ENCODE measurements at regions not wholly inside any gene's neighbourhood (a gene's known extent, or its start where the extent isn't known, plus 50 kb on each side); places are given as distances from the start of the nearest gene placed in this dataset.

DNA sequence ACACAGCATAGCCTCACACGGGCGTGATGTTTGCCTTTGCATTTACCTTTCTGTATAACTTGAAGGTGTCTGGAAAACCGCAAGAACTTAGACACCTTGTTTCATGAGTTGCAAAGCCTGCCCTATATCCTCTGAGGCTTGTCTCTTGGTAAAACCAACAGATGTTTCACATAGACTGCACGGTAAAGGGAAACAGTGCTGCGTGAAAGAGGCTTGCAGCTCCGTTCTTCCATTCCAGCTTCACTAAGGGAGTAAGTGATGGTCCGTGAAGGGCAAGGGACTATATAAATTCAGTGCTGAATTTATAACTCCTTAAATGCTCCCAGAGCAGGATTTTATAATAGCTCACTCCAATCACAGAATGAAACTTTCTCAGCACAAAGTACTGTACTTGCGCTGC is 360.5 kb downstream of the SOX11 start:
- H3K27ac ChIP-seq (ENCODE audit: poor library complexity, severe bottlenecking) = no peak overlapping the region
- no peaks in the 10 kb centered on the region for H3K4me1 ChIP-seq (ENCODE audit: insufficient read depth, poor library complexity, severe bottlenecking)
- no peaks in the 10 kb centered on the region for H3K9me3 ChIP-seq (ENCODE audit: severe bottlenecking)
- TF ChIP-seq, protein P1, sequence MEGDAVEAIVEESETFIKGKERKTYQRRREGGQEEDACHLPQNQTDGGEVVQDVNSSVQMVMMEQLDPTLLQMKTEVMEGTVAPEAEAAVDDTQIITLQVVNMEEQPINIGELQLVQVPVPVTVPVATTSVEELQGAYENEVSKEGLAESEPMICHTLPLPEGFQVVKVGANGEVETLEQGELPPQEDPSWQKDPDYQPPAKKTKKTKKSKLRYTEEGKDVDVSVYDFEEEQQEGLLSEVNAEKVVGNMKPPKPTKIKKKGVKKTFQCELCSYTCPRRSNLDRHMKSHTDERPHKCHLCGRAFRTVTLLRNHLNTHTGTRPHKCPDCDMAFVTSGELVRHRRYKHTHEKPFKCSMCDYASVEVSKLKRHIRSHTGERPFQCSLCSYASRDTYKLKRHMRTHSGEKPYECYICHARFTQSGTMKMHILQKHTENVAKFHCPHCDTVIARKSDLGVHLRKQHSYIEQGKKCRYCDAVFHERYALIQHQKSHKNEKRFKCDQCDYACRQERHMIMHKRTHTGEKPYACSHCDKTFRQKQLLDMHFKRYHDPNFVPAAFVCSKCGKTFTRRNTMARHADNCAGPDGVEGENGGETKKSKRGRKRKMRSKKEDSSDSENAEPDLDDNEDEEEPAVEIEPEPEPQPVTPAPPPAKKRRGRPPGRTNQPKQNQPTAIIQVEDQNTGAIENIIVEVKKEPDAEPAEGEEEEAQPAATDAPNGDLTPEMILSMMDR (IDR thresholded peaks at IDR 0.05; ENCODE audit: poor library complexity, severe bottlenecking) = no peak
- ATAC-seq (ENCODE audit: low read depth) (no peak), DNase-seq (ENCODE audit: low spot score) (no peak)
- no peaks in the 10 kb centered on the region for H3K27me3 ChIP-seq (ENCODE audit: insufficient read depth, poor library complexity, severe bottlenecking)
- H3K4me3 ChIP-seq (ENCODE audit: severe bottlenecking) = no peak overlapping the region
- H3K36me3 ChIP-seq (ENCODE audit: low read depth) = no peaks in the 10 kb centered on the region

DNA sequence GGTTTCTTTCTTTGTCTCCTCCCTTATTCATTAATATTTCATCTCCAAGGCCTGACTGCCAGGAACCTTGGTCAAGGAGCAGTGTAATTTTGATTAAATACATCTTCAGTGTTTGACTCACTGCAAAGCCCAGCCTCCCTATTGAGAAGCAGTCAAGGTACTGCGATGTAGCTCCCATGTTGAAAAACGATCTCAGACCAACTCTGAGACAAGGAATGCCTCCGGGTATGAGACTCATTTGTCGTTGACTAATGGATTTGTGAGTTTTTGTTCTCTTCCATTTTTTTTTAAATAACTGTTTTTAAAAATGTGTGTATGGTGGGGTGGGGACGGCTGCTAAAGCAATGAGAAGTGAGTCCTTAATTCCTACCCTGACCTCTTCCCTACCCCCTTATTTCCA is 361.6 kb downstream of the SOX11 start:
- Histone ChIP-seq H3K36me3 (ENCODE audit: low read depth) (no peaks in the 10 kb centered on the region), H3K4me1 (ENCODE audit: insufficient read depth, poor library complexity, severe bottlenecking) (no peaks in the 10 kb centered on the region), H3K27me3 (ENCODE audit: insufficient read depth, poor library complexity, severe bottlenecking) (no peaks in the 10 kb centered on the region), H3K27ac (ENCODE audit: poor library complexity, severe bottlenecking) (no peak overlapping the region), H3K4me3 (ENCODE audit: severe bottlenecking) (no peak overlapping the region), H3K9me3 (ENCODE audit: severe bottlenecking) (no peaks in the 10 kb centered on the region)
- TF ChIP-seq, protein P1 (IDR thresholded peaks at IDR 0.05; ENCODE audit: poor library complexity, severe bottlenecking) = no peak
- no peak for DNase-seq (ENCODE audit: low spot score)
- no peak for ATAC-seq (ENCODE audit: low read depth)

DNA sequence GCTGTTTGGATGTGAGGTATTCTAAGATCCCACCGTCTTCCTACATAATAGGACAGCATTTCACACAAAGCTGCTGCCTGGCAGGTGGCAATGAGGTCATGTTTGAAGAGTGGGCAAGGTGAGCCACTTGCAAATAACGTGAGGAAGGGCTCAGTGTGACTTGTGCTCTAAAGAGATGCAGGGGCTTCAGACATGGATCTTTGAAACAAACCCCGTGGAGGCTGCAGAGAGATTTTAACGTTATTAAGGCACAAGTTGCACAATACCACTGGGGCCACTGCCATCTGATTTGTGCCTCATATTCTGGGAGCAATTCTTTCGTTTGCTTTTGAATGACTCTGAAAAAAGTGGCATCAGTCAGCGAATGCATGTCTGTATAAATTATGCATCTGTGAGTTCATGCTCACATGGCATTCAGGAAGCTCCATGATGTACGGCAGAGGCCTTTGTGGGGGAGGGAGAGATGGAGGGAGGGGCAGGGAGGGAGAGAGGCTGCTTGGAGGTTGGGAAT is 362.0 kb downstream of the SOX11 start:
- ATAC-seq (ENCODE audit: low read depth) = no peak
- H3K27ac ChIP-seq (ENCODE audit: poor library complexity, severe bottlenecking) = no peak overlapping the region
- TF ChIP-seq, protein P1 (IDR thresholded peaks at IDR 0.05; ENCODE audit: poor library complexity, severe bottlenecking) = no peak
- no peak for DNase-seq (ENCODE audit: low spot score)
- no peak overlapping the region for H3K4me3 ChIP-seq (ENCODE audit: severe bottlenecking)
- H3K9me3 ChIP-seq (ENCODE audit: severe bottlenecking) = no peaks in the 10 kb centered on the region
- no peaks in the 10 kb centered on the region for H3K27me3 ChIP-seq (ENCODE audit: insufficient read depth, poor library complexity, severe bottlenecking)
- H3K4me1 ChIP-seq (ENCODE audit: insufficient read depth, poor library complexity, severe bottlenecking) = no peaks in the 10 kb centered on the region
- no peaks in the 10 kb centered on the region for H3K36me3 ChIP-seq (ENCODE audit: low read depth)

DNA sequence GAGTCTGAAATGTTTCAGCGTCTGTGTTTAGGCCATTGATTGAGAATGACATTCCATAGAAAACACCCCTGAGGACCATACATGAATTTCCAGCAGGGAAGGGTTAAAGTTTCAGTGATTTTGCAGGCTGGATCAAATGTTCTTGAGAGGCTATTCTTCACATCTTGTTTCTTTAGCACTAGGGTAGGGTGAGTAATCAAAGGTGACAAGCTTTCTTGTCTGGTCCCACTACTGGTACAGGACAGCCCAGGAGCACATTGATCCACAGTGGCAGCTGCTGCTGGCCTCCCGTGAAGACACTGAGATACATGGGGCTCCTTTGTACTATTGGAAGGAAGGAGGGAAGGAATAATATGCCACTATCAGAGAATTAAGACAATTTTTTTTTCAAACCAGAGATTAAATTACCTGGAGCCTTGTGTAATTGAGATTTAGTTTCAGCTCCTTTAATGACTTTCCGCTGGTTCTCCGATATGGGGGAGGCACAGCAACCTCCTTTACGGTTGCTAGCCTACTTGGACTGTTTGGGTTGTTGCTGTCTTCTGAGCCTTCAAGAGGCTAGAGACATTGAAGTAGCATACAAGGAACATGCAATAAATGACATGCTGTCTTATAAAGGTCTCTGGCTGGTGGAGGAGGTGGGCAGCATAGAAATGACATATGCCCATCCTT is 368.9 kb downstream of the SOX11 start:
- DNase-seq (ENCODE audit: low spot score) (no peak), ATAC-seq (ENCODE audit: low read depth) (no peak)
- TF ChIP-seq, protein P1 (IDR thresholded peaks at IDR 0.05; ENCODE audit: poor library complexity, severe bottlenecking) = no peak
- Histone ChIP-seq H3K27me3 (ENCODE audit: insufficient read depth, poor library complexity, severe bottlenecking) (no peaks in the 10 kb centered on the region), H3K27ac (ENCODE audit: poor library complexity, severe bottlenecking) (no peak overlapping the region), H3K36me3 (ENCODE audit: low read depth) (no peaks in the 10 kb centered on the region), H3K9me3 (ENCODE audit: severe bottlenecking) (no peaks in the 10 kb centered on the region), H3K4me3 (ENCODE audit: severe bottlenecking) (no peak overlapping the region), H3K4me1 (ENCODE audit: insufficient read depth, poor library complexity, severe bottlenecking) (no peaks in the 10 kb centered on the region)

DNA sequence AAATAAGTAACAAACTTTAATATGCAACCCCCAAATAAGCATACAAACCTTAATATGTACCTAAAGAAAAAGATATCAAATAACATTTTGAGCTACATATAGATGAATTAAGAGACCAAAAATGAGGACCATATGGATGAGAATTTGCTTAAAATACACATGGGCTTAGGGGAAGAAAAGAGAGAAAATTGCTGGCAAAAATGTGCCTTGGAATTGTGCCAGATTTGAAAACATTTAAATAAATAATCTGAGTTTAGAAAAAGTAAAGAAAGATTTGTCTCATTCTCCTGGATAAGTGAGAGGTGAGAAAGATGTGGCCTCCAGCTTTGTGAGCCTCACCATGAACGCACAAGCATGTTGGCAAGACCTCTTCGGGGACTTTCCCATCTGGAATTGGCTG is 372.6 kb downstream of the SOX11 start:
- TF ChIP-seq, protein P1 (IDR thresholded peaks at IDR 0.05; ENCODE audit: poor library complexity, severe bottlenecking) = no peak
- Histone ChIP-seq H3K4me1 (ENCODE audit: insufficient read depth, poor library complexity, severe bottlenecking) (no peaks in the 10 kb centered on the region), H3K4me3 (ENCODE audit: severe bottlenecking) (no peak overlapping the region), H3K36me3 (ENCODE audit: low read depth) (no peaks in the 10 kb centered on the region), H3K27ac (ENCODE audit: poor library complexity, severe bottlenecking) (no peak overlapping the region), H3K27me3 (ENCODE audit: insufficient read depth, poor library complexity, severe bottlenecking) (no peaks in the 10 kb centered on the region), H3K9me3 (ENCODE audit: severe bottlenecking) (no peaks in the 10 kb centered on the region)
- no peak for DNase-seq (ENCODE audit: low spot score)
- no peak for ATAC-seq (ENCODE audit: low read depth)

Data from RWPE2 (cell line).